GM12865 (cell line): ENCODE measurements at regions not wholly inside any gene's neighbourhood (a gene's known extent, or its start where the extent isn't known, plus 50 kb on each side); places are given as distances from the start of the nearest gene placed in this dataset.

Experiments
- DNase-seq: peaks from one replicate; pipeline ENCODE4 v3.0.0; 2010; ENCODE audit warnings: low read depth
- H3K4me3 ChIP-seq: 2 replicates; pipeline ENCODE4 v1.5.1; 2011; ENCODE audit warnings: mild to moderate bottlenecking, low read depth, low read length, control low read depth
- TF ChIP-seq, protein P1 (sequence below): IDR thresholded peaks from 2 replicates; pipeline ENCODE4 v1.5.1; 2011; ENCODE audit warnings: low read length, control low read depth, low read depth, inconsistent platforms; ENCODE audit not compliant: insufficient read depth; ENCODE audit errors: missing control alignments

DNA sequence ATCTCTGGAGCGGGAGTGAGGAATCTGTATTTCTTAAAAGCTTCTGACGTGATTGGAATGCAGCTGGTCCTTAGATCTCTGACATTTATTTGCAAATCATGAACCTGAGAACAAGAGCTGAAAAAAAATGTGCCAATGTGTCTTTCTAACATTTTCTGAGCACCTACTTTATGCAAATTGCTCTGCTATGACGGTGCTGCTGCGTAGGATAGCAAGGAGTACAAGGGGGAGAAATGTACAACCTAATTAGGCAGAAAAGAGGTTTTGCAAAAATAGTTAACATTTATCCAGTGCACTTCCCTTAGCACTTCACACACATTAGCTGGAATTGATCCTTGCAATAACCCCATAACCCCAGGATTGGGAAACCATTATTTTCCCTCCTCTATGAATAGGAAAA is 357.5 kb downstream of the TLE4 start:
- no peak overlapping the region for H3K4me3 ChIP-seq
- TF ChIP-seq, protein P1, sequence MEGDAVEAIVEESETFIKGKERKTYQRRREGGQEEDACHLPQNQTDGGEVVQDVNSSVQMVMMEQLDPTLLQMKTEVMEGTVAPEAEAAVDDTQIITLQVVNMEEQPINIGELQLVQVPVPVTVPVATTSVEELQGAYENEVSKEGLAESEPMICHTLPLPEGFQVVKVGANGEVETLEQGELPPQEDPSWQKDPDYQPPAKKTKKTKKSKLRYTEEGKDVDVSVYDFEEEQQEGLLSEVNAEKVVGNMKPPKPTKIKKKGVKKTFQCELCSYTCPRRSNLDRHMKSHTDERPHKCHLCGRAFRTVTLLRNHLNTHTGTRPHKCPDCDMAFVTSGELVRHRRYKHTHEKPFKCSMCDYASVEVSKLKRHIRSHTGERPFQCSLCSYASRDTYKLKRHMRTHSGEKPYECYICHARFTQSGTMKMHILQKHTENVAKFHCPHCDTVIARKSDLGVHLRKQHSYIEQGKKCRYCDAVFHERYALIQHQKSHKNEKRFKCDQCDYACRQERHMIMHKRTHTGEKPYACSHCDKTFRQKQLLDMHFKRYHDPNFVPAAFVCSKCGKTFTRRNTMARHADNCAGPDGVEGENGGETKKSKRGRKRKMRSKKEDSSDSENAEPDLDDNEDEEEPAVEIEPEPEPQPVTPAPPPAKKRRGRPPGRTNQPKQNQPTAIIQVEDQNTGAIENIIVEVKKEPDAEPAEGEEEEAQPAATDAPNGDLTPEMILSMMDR = no peak
- no peak for DNase-seq

DNA sequence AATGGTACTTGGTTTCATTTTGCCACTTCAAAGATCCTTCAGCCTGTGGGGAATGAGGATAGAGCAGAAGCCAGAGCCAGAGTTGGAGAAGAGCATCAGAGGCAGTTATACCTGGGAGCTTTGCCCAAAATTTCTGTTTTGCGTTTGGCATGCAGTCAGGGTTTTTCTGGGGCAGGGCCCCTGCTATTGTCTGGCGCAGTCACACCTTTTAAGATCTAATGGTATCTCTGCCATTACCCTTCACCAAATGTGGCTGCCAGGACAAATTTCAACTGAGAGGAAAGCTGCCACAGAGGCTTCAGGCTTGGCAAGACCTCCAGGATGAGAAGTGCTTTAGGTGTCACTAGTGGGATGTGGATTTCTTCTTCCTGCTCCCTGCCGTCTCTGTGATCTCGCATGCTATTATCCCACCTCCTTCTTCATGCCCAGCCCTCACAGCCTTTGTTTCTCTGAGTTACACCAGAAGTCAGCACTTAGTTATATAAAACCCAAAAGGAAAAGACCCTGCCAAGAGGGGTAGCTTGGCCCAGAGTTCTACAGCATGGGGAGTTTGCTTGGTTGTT is 357.0 kb downstream of the TLE4 start:
- no peak for DNase-seq
- TF ChIP-seq, protein P1 = no peak
- H3K4me3 ChIP-seq = no peak overlapping the region

DNA sequence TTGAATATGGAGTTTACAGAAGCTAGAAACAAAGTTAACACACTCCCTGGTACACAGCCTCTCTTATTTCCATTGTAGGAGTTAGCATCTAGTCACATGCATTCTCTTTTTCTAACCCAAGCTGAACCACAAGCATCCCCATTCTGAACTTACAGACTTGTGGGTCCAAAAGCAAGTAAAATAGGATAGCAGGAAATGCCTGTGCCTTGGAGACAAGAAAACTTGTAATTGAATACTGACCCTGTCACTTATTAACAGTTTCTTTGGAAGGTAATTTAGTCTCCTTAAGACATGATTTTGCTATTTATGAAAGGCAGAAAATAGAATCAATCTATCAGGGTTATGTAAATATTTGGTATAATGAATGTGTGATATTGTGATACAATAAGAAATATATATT is 353.6 kb downstream of the TLE4 start:
- no peak overlapping the region for H3K4me3 ChIP-seq
- TF ChIP-seq, protein P1 = no peak
- DNase-seq = no peak

DNA sequence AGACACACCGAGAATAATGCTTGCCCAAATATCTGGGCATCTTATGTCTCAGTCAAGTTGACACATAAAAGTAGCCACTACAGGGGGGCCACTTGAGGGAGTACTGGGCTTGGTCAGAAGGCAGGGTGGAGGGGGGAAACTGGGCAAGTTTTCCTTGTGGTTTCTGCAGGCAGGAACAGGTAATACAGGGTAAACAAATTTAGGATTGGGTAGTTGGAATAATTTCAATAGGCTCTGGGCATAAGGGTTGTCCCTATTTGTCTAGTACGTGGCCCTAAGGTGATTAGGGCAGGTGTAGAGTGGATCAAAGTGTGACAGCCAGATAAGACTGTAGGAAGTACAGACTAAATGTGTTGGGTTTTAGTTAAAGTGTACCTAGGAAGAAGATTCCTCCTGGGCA is 353.1 kb downstream of the TLE4 start:
- no peak for DNase-seq
- no peak overlapping the region for H3K4me3 ChIP-seq
- TF ChIP-seq, protein P1 = no peak

DNA sequence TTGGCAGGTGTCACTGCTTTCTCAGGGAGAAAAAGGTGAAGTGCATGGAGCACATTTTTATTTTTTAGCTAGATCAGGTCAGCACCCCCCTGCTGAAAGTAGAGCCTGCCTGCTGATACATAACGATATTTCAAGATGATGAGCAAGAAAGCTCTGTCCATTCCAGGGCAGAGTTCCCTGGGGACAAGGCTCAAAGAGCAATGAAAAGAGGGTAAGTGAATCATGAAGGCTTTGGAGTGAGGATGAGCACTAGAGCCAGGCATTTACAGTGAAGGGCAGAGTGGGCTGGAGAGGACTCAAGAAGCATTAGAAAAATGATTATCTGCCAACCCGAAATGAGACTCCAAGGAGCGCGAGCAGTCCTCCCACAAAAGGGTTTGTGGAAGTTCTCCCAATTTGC is 345.7 kb downstream of the TLE4 start:
- no peak for DNase-seq
- TF ChIP-seq, protein P1 = no peak
- H3K4me3 ChIP-seq = no peak overlapping the region

DNA sequence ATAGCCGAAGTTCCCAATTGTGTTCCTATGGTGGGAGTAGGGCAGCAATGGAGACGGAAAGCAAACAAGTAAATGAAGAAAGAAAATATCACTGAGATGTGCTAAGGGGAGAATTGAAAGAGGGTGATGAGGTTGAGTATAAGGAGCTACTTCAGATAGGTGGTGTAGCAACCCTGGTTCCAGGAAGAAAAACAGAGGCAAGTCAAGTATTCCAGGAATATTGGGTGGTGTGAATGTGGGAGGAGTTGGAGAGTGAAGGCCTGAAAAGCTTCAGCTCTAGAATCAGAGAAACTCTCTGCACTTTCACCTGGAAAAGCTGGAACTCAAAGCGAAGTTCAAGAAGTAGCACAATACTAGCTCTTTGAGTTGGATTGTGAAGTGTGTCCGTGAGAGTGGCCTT is 342.1 kb downstream of the TLE4 start:
- DNase-seq = no peak
- TF ChIP-seq, protein P1 = no peak
- H3K4me3 ChIP-seq = no peak overlapping the region
